Endothelial cell of umbilical vein (primary cell): ENCODE measurements at regions not wholly inside any gene's neighbourhood (a gene's known extent, or its start where the extent isn't known, plus 50 kb on each side); places are given as distances from the start of the nearest gene placed in this dataset.

Experiments used
- BruUV-seq: library from RNA; stranded (reverse); fragments of 400-500 nt; replicated peaks from 2 replicates; lab custom pipeline; 2021; lab: Mats Ljungman, UMichigan
- CTCF ChIA-PET: fragments of 300-600, 350-600 bp; sonication (Branson Sonifier 250); formaldehyde crosslinking; loops from one replicate; lab custom pipeline; 2021; ENCODE audit warnings: antibody characterized with exemption, inconsistent platforms; lab: Charles Lee
- POLR2A ChIA-PET: fragments of 300-600, 350-600 bp; sonication (Branson Sonifier 250); formaldehyde crosslinking; loops from one replicate; lab custom pipeline; 2021; ENCODE audit warnings: antibody characterized with exemption, inconsistent platforms; lab: Charles Lee
- DNase-seq: peaks from one replicate; pipeline ENCODE4 v3.0.0-alpha.2; 2011; ENCODE audit warnings: low read depth, low spot score
- FAIRE-seq: peaks from 2 replicates; lab custom pipeline; 2011; peaks lifted over from hg19 to GRCh38; lab: Jason Lieb, UNC
- H2AFZ ChIP-seq: 2 replicates; pipeline ENCODE4 v1.6.0; 2012; ENCODE audit warnings: low read depth, low read length, control low read depth, inconsistent platforms
- H3K27ac ChIP-seq: 2 replicates; pipeline ENCODE4 v1.5.1; 2011; ENCODE audit warnings: low read depth, mild to moderate bottlenecking, control low read depth, low read length, moderate library complexity; ENCODE audit not compliant: insufficient read depth
- H3K27me3 ChIP-seq, 2 experiments: 2 replicates each; pipeline versions ENCODE4 v1.6.0 to v1.6.1; 2011; ENCODE audit warnings: low read length in 2 of 2, mixed read lengths in 1 of 2; ENCODE audit not compliant: control insufficient read depth in 2 of 2, insufficient read depth in 2 of 2
- H3K36me3 ChIP-seq, 2 experiments: 2 replicates in 1 of 2; 3 replicates in 1 of 2; pipeline ENCODE4 v1.5.1; 2011; ENCODE audit warnings: low read length in 2 of 2, mild to moderate bottlenecking in 1 of 2, moderate library complexity in 1 of 2; ENCODE audit not compliant: control insufficient read depth in 2 of 2, insufficient read depth in 2 of 2; ENCODE audit errors: extremely low read depth in 1 of 2
- H3K4me1 ChIP-seq: 3 replicates; pipeline ENCODE4 v1.5.1; 2011; ENCODE audit warnings: mild to moderate bottlenecking, low read length; ENCODE audit not compliant: control insufficient read depth, insufficient read depth; ENCODE audit errors: extremely low read depth
- H3K4me2 ChIP-seq: 2 replicates; pipeline ENCODE4 v1.6.1; 2011; ENCODE audit warnings: low read length, control low read depth, mixed read lengths; ENCODE audit not compliant: insufficient read depth
- H3K4me3 ChIP-seq, 3 experiments: fragments of 200-600 bp in 1 of 3; sonication (generic), shearing (Covaris generic) in 1 of 3; replicated peaks in 1 of 3; 2 replicates each; pipeline ENCODE4 v1.5.1; 2011 to 2016; ENCODE audit warnings: control low read depth in 3 of 3, low read length in 3 of 3, mild to moderate bottlenecking in 2 of 3, inconsistent platforms in 1 of 3, low read depth in 1 of 3, moderate library complexity in 1 of 3; ENCODE audit not compliant: insufficient read depth in 1 of 3
- H3K79me2 ChIP-seq: 2 replicates; pipeline ENCODE4 v1.6.0; 2012; ENCODE audit warnings: low read length, inconsistent platforms; ENCODE audit not compliant: control insufficient read depth, insufficient read depth
- H3K9ac ChIP-seq: replicated peaks from 2 replicates; pipeline ENCODE3; 2011; ENCODE audit warnings: low read length, control low read depth; ENCODE audit not compliant: insufficient read depth; ENCODE audit errors: extremely low read depth
- H3K9me1 ChIP-seq: replicated peaks from 3 replicates; pipeline ENCODE4 v1.6.0; 2011; ENCODE audit warnings: mild to moderate bottlenecking, low read length; ENCODE audit not compliant: control insufficient read depth, insufficient read depth; ENCODE audit errors: extremely low read depth
- H3K9me3 ChIP-seq: replicated peaks from 2 replicates; pipeline ENCODE4 v1.5.1; 2012; ENCODE audit warnings: low read length, inconsistent platforms; ENCODE audit not compliant: control insufficient read depth, insufficient read depth
- H4K20me1 ChIP-seq: replicated peaks from 2 replicates; pipeline ENCODE3; 2011; ENCODE audit warnings: mild to moderate bottlenecking, low read length; ENCODE audit not compliant: control insufficient read depth, insufficient read depth; ENCODE audit errors: extremely low read depth
- CTCF ChIP-seq, 2 donors: IDR thresholded peaks; 1 replicate in 1 of 2; 2 replicates in 1 of 2; pipeline ENCODE4 v1.5.1; 2011; ENCODE audit warnings: low read length in 2 of 2, mild to moderate bottlenecking in 2 of 2, moderate library complexity in 2 of 2, control low read depth in 1 of 2, inconsistent platforms in 1 of 2, low read depth in 1 of 2; ENCODE audit not compliant: insufficient read depth in 1 of 2; ENCODE audit errors: extremely low read depth in 1 of 2
- EZH2 ChIP-seq: IDR thresholded peaks from 2 replicates; pipeline ENCODE4 v1.6.1; 2012; ENCODE audit warnings: borderline replicate concordance, low read depth, mild to moderate bottlenecking, moderate library complexity, low read length, inconsistent platforms; ENCODE audit not compliant: severe bottlenecking
- FOS ChIP-seq: IDR thresholded peaks from 2 replicates; pipeline ENCODE4 v1.6.1; 2011; ENCODE audit warnings: mild to moderate bottlenecking, low read length, moderate library complexity, borderline replicate concordance; ENCODE audit not compliant: insufficient read depth
- GATA2 ChIP-seq: IDR thresholded peaks from 2 replicates; pipeline ENCODE4 v1.7.0; 2011; ENCODE audit warnings: low read depth, mild to moderate bottlenecking, moderate library complexity, mixed read lengths, low read length; ENCODE audit not compliant: insufficient read length, insufficient read depth
- JUN ChIP-seq: IDR thresholded peaks from 2 replicates; pipeline ENCODE4 v1.6.1; 2011; ENCODE audit warnings: borderline replicate concordance, low read depth; ENCODE audit not compliant: insufficient read length, insufficient read depth
- MYC ChIP-seq: IDR thresholded peaks from one replicate; pipeline ENCODE4 v1.6.1; 2011; ENCODE audit warnings: mild to moderate bottlenecking, low read depth, low read length
- POLR2A ChIP-seq: IDR thresholded peaks from 2 replicates; pipeline ENCODE4 v1.6.1; 2012; ENCODE audit warnings: low read depth, mild to moderate bottlenecking, control low read depth, low read length
- POLR2AphosphoS5 ChIP-seq: IDR thresholded peaks from 2 replicates; pipeline ENCODE4 v1.6.1; 2012; ENCODE audit warnings: low read depth, mild to moderate bottlenecking, control low read depth, low read length, moderate library complexity; ENCODE audit not compliant: insufficient read depth
- dilution Hi-C: fragments of 300-500 bp; cut with MboI; formaldehyde crosslinking; loops from one replicate; pipeline ENCODE4 v1.15.0; 2019; ENCODE audit warnings: low sequenced_read_pairs; ENCODE audit not compliant: extremely low pct_ligation_motif_present
- intact Hi-C: fragments of 100-400 bp; cut with micrococcal nuclease; formaldehyde crosslinking; loops from one replicate; pipeline ENCODE4 v1.10.0; 2022
- TF ChIP-seq, protein P1 (sequence below): IDR thresholded peaks from 2 replicates; pipeline ENCODE4 v1.6.1; 2011; ENCODE audit not compliant: insufficient read depth, insufficient read length

DNA sequence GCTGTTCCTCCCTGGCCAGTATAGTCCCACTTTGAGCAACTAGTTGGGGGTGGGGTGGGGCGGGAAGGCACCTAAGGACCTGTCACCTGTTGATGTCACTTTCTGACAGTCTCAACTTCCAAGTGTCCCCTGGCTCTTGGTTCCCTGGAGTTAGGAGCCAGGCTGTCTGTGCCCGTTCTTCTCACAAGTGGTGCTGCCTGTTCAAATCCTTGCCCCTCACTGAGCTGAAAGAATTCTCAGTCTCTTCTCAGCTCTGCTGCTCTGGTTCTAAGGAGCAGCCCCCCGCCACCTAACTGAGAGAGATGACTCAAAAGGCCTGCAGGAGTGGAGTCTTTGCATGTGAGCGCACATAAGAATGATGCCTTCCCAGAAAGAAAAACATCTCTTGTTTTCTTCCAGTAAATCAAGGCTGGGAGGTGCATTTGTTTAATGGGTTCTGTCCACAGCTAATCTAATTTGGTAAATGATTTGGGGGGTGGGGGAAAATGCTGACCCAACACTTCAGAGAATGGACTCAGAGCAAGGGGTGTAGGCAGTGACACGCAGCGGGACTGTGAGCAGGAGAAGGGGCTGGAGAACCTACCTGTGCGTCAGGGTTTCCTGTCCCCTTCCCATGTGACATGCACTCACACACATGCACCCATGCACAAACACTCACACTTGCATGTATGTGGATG is 78.2 kb upstream of the NLRP1 start:
- ChIA-PET CTCF (interaction anchor here (0.8 to 1.3 kb wide), 3 partner anchors 8 to 70 kb away, joined by 3 read pairs; no protein-coding TSS in a partner anchor), POLR2A (no interaction called here)
- dilution Hi-C loops = no loop called here

DNA sequence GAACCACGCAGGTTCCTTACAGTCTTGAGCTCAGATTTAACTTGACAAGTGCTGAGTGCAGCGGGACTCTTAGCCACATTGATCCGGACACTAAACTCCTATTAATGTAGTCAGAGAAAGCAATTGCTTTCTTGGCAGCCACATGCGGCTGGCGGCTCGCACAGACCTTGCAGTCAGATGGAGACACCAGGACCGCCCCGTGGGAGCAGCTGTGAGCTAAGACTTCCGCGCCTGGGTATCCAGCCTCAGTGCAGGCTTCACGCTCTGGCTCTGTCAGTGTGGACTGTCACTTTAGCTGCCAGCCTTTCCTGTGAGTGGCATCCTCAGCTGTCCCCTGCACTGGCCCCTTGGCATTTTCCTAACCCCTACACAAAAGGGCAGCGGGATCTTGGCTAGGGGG is 80.9 kb upstream of the NLRP1 start:
- Histone ChIP-seq H3K36me3 (no peaks in the 10 kb centered on the region), H4K20me1 (no peaks in the 10 kb centered on the region), H3K27ac (no peak overlapping the region), H3K4me3 (no peak overlapping the region), H3K27me3 (peaks cover 1 to 2% of the 10 kb centered on the region in 2 experiments), H3K9me1 (no peaks in the 10 kb centered on the region), H3K4me2 (no peak overlapping the region), H3K4me1 (peaks cover 3% of the 10 kb centered on the region), H2AFZ (no peak overlapping the region), H3K9me3 (no peaks in the 10 kb centered on the region), H3K9ac (no peak overlapping the region), H3K79me2 (no peaks in the 10 kb centered on the region)
- no peak for DNase-seq
- dilution Hi-C loops (no loop called here), intact Hi-C loops (loop anchor here (5.0 kb wide), 1 partner anchor 78 kb away; no protein-coding TSS in a partner anchor)
- no peak for FAIRE-seq
- ChIA-PET POLR2A (no interaction called here), CTCF (interaction anchor here (0.8 kb wide), 1 partner anchor 21 kb away, joined by 3 read pairs; no protein-coding TSS in a partner anchor)
- no TSS peak for BruUV-seq
- no peak for TF ChIP-seq POLR2AphosphoS5
- TF ChIP-seq POLR2A = no peak
- TF ChIP-seq FOS = no peak
- TF ChIP-seq, protein P1, sequence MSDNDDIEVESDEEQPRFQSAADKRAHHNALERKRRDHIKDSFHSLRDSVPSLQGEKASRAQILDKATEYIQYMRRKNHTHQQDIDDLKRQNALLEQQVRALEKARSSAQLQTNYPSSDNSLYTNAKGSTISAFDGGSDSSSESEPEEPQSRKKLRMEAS = no peak
- no peak for TF ChIP-seq JUN
- TF ChIP-seq CTCF (IDR thresholded peaks at IDR 0.05; ENCODE audit: extremely low read depth in 1 of 2, insufficient read depth in 1 of 2, low read depth in 1 of 2, low read length in 2 of 2) = no peak
- no peak for TF ChIP-seq MYC
- TF ChIP-seq EZH2 = no peak
- TF ChIP-seq GATA2 = no peak

More for the DNA sequence above, 78.2 kb upstream of the NLRP1 start:
- Histone ChIP-seq H4K20me1 (no peaks in the 10 kb centered on the region), H3K36me3 (no peaks in the 10 kb centered on the region), H3K4me3 (no peak overlapping the region), H3K9me1 (no peaks in the 10 kb centered on the region), H3K27ac (no peak overlapping the region), H3K9ac (no peak overlapping the region), H3K4me2 (no peak overlapping the region), H3K27me3 (peaks cover 0 to 1% of the 10 kb centered on the region in 2 experiments), H3K4me1 (peaks cover 3% of the 10 kb centered on the region), H3K79me2 (no peaks in the 10 kb centered on the region), H3K9me3 (no peaks in the 10 kb centered on the region), H2AFZ (no peak overlapping the region)
- DNase-seq = no peak
- intact Hi-C loops = no loop called here
- BruUV-seq = no TSS peak
- TF ChIP-seq, protein P1 = no peak
- FAIRE-seq = no peak
